ENCODE measurements at regions not wholly inside any gene's neighbourhood (a gene's known extent, or its start where the extent isn't known, plus 50 kb on each side); places are given as distances from the start of the nearest gene placed in this dataset.

GRCh38 chr10:24041834-24042233 is 167.1 kb upstream of the KIAA1217 start:
- no peak for DNase-seq

DNA sequence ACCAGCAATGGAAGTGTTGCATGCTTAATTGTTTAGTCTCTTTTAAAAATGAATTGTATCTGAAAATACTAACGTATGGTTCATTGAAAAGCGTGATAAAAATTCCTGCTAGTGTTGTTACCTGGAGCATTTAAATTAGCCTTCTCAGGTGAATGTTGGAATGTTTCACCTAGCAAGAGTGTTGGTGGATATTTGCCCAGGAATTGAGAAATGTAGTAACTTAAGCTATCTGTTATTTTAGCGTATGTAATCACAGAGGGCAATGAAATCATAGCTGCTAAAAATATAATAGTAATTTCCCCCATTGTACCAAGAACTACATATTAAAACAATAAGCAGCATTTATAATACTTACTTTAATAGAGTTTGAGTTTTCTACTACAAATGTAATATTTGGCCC is 166.1 kb upstream of the KIAA1217 start:
- no peak for DNase-seq

DNA sequence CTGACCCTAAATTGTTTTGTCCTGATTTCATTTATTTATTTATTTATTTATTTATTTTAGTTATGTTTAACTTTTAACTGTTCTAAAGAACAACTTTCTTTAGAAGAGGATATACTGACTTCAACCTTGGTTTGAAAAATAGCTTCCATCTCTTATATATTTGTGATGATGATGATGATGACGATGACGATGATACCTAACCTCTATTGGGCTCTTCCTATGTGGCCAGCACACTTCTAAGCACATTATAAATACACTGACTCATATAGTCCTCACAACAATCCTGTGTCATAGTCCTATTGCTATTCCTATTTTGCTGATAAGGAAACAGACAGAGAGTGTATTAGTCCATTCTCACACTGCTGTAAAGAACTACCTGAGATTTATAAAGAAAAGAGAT is 162.9 kb upstream of the KIAA1217 start:
- DNase-seq: no peak

GRCh38 chr10:24047176-24047575 is 161.8 kb upstream of the KIAA1217 start:
- no peak for DNase-seq

GRCh38 chr10:24054421-24054820 is 154.5 kb upstream of the KIAA1217 start:
- no peak for DNase-seq

DNA sequence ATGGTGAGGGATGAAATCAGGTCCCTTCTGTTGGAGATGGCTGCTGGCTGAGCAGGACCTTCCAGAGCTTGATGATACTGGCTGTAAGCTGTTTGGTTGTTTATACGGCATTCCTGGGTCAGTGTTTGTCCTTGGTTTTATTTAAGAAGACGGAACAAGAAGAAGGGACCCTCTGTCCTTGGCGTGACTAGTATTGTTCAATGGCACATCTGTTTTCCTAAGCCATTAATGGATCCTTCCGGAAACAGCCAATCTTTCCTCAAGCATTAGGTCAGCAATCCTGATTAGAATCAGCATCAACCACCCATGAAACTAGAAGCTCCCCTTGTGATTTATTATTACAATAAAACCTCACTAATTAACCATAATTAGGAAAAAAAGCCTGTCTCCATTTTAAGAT is 128.7 kb upstream of the KIAA1217 start:
- no peak for DNase-seq

DNA sequence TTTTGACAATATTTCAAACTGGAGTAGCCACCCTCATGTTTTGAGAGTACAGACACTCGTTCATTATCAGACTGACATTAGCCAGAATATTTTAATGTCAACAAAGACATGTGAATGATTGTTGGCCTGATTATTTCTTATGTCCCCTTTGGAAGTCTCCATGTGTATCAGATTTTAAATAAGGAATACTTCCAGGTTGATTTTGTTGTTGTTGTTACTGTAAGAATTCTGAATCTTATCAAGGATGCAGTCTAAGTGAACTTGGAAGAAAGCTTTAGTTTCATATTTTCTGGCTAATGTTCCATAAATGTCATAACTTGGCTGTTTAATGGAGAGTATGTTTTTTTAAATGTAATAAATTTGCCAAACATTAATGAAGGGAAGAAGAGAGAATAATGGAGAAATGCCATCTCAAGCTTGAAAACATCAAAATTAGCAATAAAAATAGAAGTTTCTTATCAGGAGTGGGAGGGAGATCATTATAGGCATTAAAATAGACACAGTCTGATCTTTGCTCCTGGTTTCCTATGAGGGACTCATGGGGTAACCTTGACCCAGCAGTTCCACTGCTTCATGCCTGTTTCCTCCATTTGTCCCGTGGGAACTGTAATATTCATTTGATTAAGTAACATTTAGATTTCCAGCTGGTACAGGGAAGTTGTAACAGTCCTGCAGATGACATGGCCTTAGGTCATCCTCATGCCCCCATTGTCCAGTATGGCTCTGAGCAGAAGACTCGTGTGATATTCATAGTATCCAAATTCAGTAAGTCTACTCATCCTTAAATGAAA is 122.4 kb upstream of the KIAA1217 start:
- no peak for DNase-seq

- DNase-seq: no peak
These were observed 117.7 kb upstream of the KIAA1217 start for GRCh38 chr10:24091256-24091655.

DNA sequence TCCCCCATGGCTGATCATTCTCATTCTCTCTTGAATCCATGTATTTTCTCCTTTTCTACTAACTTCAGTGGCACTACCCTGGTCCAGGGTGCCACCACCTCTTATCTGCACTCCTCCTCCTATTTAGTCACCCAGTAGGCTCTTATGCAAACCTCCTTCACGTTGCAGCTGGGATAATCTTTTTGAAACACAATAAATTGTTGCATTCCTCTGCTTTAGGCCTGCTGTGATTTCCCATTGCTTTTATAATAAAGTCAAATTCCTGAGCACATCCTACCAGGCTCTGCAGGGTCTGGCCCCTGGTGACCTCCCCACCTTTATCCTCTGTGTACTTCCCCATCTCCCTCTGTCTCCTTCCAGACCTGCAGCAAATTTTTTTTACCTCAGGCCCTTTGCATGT is 112.7 kb upstream of the KIAA1217 start:
- no peak for DNase-seq

GRCh38 chr10:24097751-24098207 is 111.2 kb upstream of the KIAA1217 start:
- no peak for DNase-seq

DNA sequence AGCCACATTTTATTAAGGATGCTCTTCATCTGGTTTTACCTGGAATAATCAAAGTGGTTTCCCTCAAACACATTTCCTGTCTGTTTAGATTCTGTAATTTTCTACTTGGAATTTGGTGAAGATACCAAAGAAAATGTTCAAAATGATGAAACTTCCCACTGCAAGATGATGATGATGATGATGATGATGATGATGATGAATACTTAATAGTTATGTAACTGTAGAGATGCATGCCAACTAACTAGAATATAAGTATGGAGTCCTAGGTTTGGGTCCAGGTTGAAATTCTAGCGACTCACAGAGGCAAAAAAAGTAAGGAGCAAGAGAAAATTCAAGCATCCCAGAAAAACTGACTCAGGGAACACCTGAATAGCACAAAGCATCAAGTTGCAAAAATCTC is 104.0 kb upstream of the KIAA1217 start:
- no peak for DNase-seq

- DNase-seq: no peak
These were observed 95.0 kb upstream of the KIAA1217 start for GRCh38 chr10:24113901-24114300.

DNA sequence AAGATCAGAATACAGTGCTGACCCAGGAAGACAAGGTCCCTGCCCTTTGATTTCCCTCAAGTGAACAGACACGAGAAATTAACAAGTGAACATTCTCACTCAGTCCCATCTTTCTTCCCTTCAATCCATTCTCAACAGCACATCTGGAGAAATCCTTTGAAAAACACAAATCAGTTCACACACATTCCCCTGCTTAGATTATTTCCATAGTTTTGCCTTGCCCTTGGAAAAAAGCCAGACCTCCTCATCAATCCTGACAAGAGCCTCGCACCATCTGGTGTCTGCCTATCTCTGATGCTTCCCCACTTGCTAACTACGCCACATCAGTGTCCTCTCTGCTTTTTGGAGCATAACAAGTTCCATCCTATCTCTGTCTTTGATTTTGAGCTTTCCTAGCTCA is 94.4 kb upstream of the KIAA1217 start:
- DNase-seq: no peak

DNA sequence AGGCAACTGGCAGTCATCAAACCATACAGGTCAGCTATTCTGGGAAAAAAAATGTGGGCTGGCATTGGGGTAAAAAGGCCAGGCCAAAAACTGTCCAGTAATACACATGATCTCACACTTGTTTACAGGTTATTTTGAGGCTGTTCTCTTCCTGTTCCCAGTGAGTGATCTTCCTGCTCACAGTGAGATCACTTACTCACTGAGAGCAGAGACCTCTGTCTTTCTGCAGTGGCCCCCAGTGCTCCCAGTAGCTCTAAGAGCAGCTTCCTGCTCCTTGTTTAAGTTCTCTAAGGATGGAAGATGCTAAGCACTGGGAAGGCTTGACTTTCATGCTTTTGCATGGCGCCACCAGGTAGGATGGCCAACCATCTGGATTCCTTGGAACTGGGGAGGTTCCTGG is 93.5 kb upstream of the KIAA1217 start:
- no peak for DNase-seq

DNA sequence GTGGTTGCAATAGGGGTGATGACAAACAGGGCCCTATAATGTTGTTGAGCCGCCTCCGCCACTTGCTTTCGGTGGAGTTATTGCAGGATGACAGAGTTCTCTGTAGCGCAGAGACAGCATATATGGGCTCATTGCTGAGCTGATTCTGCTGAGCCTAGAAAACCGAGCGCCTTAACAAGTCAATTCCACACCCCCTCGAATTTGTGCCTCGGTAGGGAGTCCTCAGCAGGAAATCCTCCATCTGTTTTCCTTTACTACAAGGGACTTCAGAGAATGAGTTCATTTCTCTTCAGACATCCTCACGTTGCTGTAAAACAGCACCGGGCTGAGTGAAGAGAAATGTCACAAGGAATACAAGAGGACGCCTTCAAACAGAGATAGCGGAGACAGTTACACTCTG is 90.7 kb upstream of the KIAA1217 start:
- no peak for DNase-seq

DNA sequence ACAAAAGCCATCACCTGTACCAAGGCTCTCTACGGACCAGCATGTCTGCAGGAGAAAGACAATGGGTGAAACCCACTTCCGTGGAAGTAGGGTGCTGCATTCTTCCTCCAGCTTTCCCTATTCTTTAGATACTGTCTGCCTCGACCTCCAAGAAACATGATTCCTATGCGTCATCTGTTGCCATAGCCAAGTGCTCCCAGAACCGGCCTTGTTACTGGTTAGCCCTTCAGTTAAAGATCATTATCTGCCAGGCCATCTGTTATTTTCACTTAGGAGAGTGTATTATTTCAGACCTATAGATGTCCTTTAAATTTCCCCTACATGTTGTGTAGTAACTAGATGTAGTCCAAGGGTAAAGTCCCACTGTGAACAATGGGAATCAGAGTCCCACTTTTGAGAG is 89.0 kb upstream of the KIAA1217 start:
- DNase-seq: no peak

- no peak for DNase-seq
These were observed 88.3 kb upstream of the KIAA1217 start for GRCh38 chr10:24120646-24121045.

GRCh38 chr10:24127516-24127915 is 81.4 kb upstream of the KIAA1217 start:
- DNase-seq: no peak

- DNase-seq: no peak
These were observed 80.7 kb upstream of the KIAA1217 start for GRCh38 chr10:24128066-24128730.

DNA sequence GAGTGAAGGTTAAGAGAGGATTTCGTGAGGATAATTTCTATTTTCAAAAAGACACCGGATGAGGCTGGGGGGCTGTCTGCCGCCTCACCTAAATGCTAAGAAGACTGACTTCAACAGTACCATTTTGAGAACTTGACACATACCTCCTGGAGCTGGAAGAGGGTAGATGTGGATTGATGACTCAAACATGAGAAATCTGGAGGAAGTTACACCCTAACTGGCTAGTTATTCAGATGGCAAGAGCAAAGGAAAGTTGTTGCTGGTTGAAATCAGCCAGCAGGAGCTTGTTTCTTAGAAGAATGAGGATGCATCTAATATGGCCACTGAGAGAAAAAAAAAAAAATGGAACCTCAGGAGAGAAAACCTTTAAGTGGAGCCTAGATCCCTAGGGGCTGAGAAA is 76.2 kb upstream of the KIAA1217 start:
- DNase-seq: no peak

DNA sequence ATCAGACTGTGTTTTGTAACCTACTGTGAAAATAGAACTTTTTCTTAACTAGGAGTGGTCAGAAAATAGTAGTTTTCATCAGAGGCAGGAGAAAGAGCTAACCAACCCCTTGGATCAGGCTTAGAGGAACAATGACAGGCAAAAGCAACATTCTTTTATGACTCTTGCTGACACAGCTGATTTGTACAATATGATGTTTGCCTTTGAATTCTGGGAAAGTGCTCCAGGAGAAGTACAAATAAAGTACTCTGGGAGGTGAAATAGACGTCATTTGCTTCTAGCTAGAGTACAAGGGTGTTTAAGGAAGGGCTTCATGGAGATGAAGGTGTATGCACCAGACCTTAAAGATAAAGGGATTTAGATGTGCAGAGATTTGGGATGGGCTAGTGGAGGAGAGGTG is 75.1 kb upstream of the KIAA1217 start:
- DNase-seq: no peak

DNA sequence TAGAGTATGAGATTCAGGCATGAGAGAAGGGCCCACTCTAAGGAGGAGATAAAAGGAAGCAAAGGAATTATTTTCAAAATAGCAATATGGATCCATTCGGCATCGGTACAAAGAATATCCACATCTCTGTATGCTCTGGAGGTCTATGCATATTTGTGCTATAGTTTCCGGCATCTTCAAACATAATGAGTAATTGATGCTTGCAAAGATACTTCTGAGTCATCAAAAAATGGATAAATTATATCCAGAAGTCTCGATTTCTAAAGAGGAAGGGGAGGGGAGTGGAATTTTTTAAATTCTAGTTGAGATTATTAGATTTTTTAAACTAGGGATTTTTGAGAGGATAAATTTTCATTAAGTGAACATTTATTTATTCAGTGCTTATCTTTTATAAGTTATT is 72.9 kb upstream of the KIAA1217 start:
- DNase-seq: no peak

DNA sequence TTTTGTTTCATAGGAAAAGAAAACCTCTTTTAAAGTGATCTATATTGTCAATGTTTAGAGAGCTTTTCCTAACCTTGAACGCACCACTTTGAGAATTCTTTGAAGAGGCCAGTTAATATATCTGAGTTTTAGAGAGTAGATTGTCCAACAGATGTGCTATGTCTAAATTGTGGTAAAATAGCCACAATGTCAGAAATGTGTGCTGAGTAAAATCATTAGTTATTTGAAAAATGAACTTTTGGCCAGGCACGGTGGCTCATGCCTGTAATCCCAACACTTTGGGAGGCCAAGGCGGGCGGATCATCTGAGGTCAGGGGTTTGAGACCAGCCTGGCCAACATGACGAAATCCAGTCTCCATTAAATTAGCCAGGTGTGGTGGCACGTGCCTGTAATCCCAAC is 61.6 kb upstream of the KIAA1217 start:
- no peak for DNase-seq

DNA sequence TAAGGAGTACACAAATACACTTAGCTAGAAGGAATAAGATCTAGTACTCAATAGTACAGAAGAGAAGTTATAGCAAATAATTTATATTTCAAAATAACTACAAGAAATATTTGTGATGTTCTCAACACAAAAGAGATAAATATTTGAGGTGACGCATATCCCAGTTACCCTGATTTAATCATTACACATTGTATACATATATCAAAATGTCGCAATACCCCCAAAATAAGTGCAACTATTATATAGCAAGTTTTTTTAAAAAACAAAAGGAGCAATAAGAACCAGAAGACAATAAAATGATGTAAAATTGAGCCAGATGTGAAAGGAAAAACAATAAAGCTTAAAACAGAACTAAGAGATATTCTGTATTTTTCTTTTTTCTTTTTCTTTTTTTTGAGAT is 59.3 kb upstream of the KIAA1217 start:
- DNase-seq: no peak

DNA sequence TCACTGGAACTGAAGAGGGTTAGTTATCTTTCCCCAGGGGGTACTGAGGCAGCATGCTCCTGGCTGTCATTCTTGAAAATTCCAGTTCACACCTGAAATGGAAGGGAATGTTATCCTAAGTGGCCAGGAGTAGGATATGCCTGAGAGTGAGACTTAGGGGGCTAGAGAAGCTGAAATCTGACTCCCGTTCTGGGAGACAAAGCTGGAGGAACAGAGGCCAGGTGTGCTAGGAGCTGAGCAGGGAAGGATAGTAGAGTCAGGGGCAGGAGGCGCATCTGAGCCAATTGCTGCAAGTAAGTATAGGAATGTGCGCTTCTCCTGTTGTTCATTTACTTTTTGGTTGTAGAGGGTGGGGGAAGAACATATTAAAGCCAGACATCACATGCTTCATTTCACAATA is 58.1 kb upstream of the KIAA1217 start:
- no peak for DNase-seq
